ENCODE measurements at regions not wholly inside any gene's neighbourhood (a gene's known extent, or its start where the extent isn't known, plus 50 kb on each side); places are given as distances from the start of the nearest gene placed in this dataset.
A peak's percentile ranks its signal among the peaks of the same experiment; 100 is the strongest.

- WGBS (ENCODE audit: extremely low coverage, insufficient coverage, insufficient read length) = no CpG with 5 or more reads among the region's 5 CpGs
- H4K12ac ChIP-seq (ENCODE audit: low read depth, low read length) = no peak overlapping the region
- no peak overlapping the region for H3K4ac ChIP-seq (ENCODE audit: low read depth, low read length)
- no peak overlapping the region for H3K4me2 ChIP-seq (ENCODE audit: low read length)
- H3K4me3 ChIP-seq (ENCODE audit: low read depth, low read length) = no peak overlapping the region
- no peaks in the 10 kb centered on the region for H3K27me3 ChIP-seq (ENCODE audit: insufficient read depth, low read length)
- H2BK120ac ChIP-seq (ENCODE audit: insufficient read depth, low read length, poor library complexity) = no peak overlapping the region
- H2AFZ ChIP-seq (ENCODE audit: insufficient read depth, low read length, poor library complexity) = no peak overlapping the region
- no peak overlapping the region for H3K23ac ChIP-seq (ENCODE audit: low read length)
- H2AK5ac ChIP-seq (ENCODE audit: low read length) = no peak overlapping the region
- H3K27ac ChIP-seq (ENCODE audit: low read depth, low read length) = no peak overlapping the region
- no peak overlapping the region for H4K8ac ChIP-seq (ENCODE audit: low read depth, low read length)
- H3K9me3 ChIP-seq (ENCODE audit: insufficient read depth, low read depth, low read length) = no peaks in the 10 kb centered on the region
- H3K9ac ChIP-seq (ENCODE audit: low read length) = no peak overlapping the region
- H3K36me3 ChIP-seq (ENCODE audit: control insufficient read depth in 1 of 2, insufficient read depth in 2 of 2, low read length in 2 of 2) = no peaks in the 10 kb centered on the region
- no peak overlapping the region for H3K14ac ChIP-seq (ENCODE audit: low read length)
- no peak overlapping the region for H4K91ac ChIP-seq (ENCODE audit: low read depth, low read length)
- H3K79me1 ChIP-seq (ENCODE audit: low read length) = no peaks in the 10 kb centered on the region
- H2BK12ac ChIP-seq (ENCODE audit: low read length) = no peak overlapping the region
- H3K79me2 ChIP-seq (ENCODE audit: control insufficient read depth, insufficient read depth, low read length, poor library complexity) = no peaks in the 10 kb centered on the region
- H3K4me1 ChIP-seq (ENCODE audit: control insufficient read depth in 1 of 2, insufficient read depth in 2 of 2, low read length in 2 of 2) = no peaks in the 10 kb centered on the region
- peak in 1 of 2 donors; percentile 72 for DNase-seq
- H2BK5ac ChIP-seq (ENCODE audit: low read depth, low read length, poor library complexity) = no peak overlapping the region
- H3K18ac ChIP-seq (ENCODE audit: low read length) = no peak overlapping the region
Measured at GRCh38 chr11:88231894-88232482, 56.7 kb upstream of the RAB38 start.

- Histone ChIP-seq H3K9ac (ENCODE audit: low read length) (no peak overlapping the region), H3K4ac (ENCODE audit: low read depth, low read length) (no peak overlapping the region)
- no peak for DNase-seq
Measured at GRCh38 chr11:88229303-88229702, 54.1 kb upstream of the RAB38 start.

More at GRCh38 chr11:88229303-88229702, 54.1 kb upstream of the RAB38 start:
- Histone ChIP-seq H4K91ac (ENCODE audit: low read depth, low read length) (no peak overlapping the region), H3K23ac (ENCODE audit: low read length) (no peak overlapping the region), H4K12ac (ENCODE audit: low read depth, low read length) (no peak overlapping the region), H2AFZ (ENCODE audit: insufficient read depth, low read length, poor library complexity) (no peak overlapping the region), H3K79me1 (ENCODE audit: low read length) (no peaks in the 10 kb centered on the region), H2BK120ac (ENCODE audit: insufficient read depth, low read length, poor library complexity) (no peak overlapping the region), H3K18ac (ENCODE audit: low read length) (no peak overlapping the region), H3K4me2 (ENCODE audit: low read length) (no peak overlapping the region), H3K27ac (ENCODE audit: low read depth, low read length) (no peak overlapping the region), H2BK12ac (ENCODE audit: low read length) (no peak overlapping the region), H2BK5ac (ENCODE audit: low read depth, low read length, poor library complexity) (no peak overlapping the region), H3K4me1 (ENCODE audit: control insufficient read depth in 1 of 2, insufficient read depth in 2 of 2, low read length in 2 of 2) (no peaks in the 10 kb centered on the region), H3K79me2 (ENCODE audit: control insufficient read depth, insufficient read depth, low read length, poor library complexity) (no peaks in the 10 kb centered on the region), H3K14ac (ENCODE audit: low read length) (no peak overlapping the region), H3K4me3 (ENCODE audit: low read depth, low read length) (no peak overlapping the region), H3K36me3 (ENCODE audit: control insufficient read depth in 1 of 2, insufficient read depth in 2 of 2, low read length in 2 of 2) (no peaks in the 10 kb centered on the region), H3K9me3 (ENCODE audit: insufficient read depth, low read depth, low read length) (no peaks in the 10 kb centered on the region), H2AK5ac (ENCODE audit: low read length) (no peak overlapping the region), H3K27me3 (ENCODE audit: insufficient read depth, low read length) (no peaks in the 10 kb centered on the region), H4K8ac (ENCODE audit: low read depth, low read length) (no peak overlapping the region)

Data from trophoblast cell (in vitro differentiated cells and primary cell).